Cardiac muscle cell (in vitro differentiated cells and primary cell): ENCODE measurements at regions not wholly inside any gene's neighbourhood (a gene's known extent, or its start where the extent isn't known, plus 50 kb on each side); places are given as distances from the start of the nearest gene placed in this dataset.

Experiments
- DNase-seq, 2 donors: peaks; one replicate each; pipeline versions ENCODE4 v3.0.0 to v3.0.0-alpha.2; 2010 to 2017; ENCODE audit warnings: low read depth in 1 of 2, low spot score in 1 of 2
- H3K27ac ChIP-seq: fragments of 200-600 bp; sonication (generic); 2 replicates; pipeline ENCODE4 v1.5.1; 2016
- H3K27me3 ChIP-seq: fragments of 200-600 bp; sonication (generic); 2 replicates; pipeline ENCODE4 v1.6.0; 2016; ENCODE audit warnings: control low read depth
- H3K36me3 ChIP-seq: fragments of 200-600 bp; sonication (generic); 2 replicates; pipeline ENCODE4 v1.5.1; 2016; ENCODE audit warnings: control low read depth
- H3K4me1 ChIP-seq: fragments of 200-600 bp; sonication (generic); 2 replicates; pipeline ENCODE4 v1.8.1; 2017; ENCODE audit warnings: low read depth, mild to moderate bottlenecking, mixed run types
- H3K4me3 ChIP-seq: fragments of 200-600 bp; sonication (generic); 2 replicates; pipeline ENCODE4 v1.5.1; 2016; ENCODE audit warnings: mild to moderate bottlenecking
- H3K9me3 ChIP-seq: fragments of 200-600 bp; sonication (generic); 2 replicates; pipeline ENCODE4 v1.5.1; 2017; ENCODE audit warnings: low read depth, mild to moderate bottlenecking, control low read depth
- CTCF ChIP-seq: IDR thresholded peaks from 2 replicates; pipeline ENCODE4 v1.5.1; 2012; ENCODE audit warnings: low read depth, mild to moderate bottlenecking, low read length

DNA sequence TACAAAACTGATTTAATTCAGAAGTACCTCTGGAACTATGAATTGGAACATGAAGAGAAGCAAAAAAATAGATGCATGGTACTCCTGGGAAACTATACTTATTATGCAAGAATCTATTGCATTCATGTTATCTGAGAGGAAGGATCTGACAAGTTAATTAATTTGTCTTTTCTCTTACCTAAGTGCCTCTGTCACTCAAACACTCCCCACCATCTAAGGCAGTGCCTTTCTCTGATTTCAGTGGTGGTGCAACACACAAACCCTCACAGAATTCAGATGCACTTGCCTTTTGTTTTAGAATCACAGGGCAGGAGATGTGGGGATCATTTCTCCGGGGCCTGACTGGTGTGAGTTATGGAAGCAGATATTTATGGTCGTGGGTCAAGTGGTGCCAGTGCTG is 52.5 kb upstream of the C9orf72 start:
- no peak for DNase-seq
- H3K4me3 ChIP-seq = no peak overlapping the region
- TF ChIP-seq CTCF = no peak
- no peaks in the 10 kb centered on the region for H3K36me3 ChIP-seq
- no peaks in the 10 kb centered on the region for H3K27me3 ChIP-seq
- H3K4me1 ChIP-seq = no peaks in the 10 kb centered on the region
- no peaks in the 10 kb centered on the region for H3K9me3 ChIP-seq
- H3K27ac ChIP-seq = no peak overlapping the region

DNA sequence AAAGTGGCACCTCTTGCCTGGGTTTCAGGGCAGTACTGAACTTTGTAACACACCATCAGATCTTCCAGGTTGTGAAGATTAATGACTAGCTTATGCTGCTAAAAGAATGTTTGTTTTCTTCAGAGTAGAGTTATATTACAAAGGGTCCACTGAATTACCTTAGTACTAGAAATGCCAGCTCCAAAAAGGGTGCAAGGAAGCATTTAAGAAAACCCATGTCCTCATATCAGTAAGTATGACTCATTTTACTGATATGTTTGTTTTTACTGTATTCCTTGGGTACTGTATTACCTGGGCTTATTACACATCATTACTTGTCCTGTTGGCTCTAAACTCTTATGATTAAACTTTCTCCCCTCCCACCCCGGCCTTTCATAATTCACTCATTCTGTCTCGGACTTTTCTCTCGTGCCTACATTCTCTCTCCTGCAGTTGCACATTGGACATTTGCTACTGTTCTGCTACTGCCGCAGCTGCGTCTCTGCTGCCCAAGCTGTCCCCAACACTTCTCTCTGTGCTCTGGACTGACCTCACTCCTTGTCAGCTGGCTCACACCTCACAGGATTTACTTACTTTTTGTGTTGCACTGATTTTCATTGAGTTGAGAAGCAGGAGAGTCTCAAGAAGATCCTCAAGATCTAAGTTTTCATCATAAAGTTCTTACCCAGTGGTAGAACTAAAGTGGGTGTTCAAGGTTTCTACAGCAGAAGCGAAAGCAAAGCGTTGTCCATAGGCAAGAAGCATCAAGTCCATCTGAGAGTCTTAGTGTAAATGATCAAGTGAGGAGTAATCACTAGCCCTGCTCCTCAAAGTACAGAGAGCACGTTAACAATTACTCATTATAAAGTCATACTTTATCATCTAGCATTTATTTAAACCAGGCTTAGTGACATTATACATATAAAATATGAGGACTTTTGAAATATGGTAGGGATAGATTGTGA is 53.2 kb upstream of the C9orf72 start:
- H3K27me3 ChIP-seq = no peaks in the 10 kb centered on the region
- H3K36me3 ChIP-seq = no peaks in the 10 kb centered on the region
- no peak overlapping the region for H3K27ac ChIP-seq
- no peak overlapping the region for H3K4me3 ChIP-seq
- H3K4me1 ChIP-seq = no peaks in the 10 kb centered on the region
- no peaks in the 10 kb centered on the region for H3K9me3 ChIP-seq
- no peak for DNase-seq
- no peak for TF ChIP-seq CTCF

- no peak for TF ChIP-seq CTCF
- H3K27ac ChIP-seq = no peak overlapping the region
- no peak overlapping the region for H3K4me3 ChIP-seq
- DNase-seq = peak in 1 of 2 donors; percentile 10
- H3K27me3 ChIP-seq = no peaks in the 10 kb centered on the region
- no peaks in the 10 kb centered on the region for H3K36me3 ChIP-seq
- H3K4me1 ChIP-seq = no peaks in the 10 kb centered on the region
- no peaks in the 10 kb centered on the region for H3K9me3 ChIP-seq
Measured at GRCh38 chr9:27627188-27627564, 53.9 kb upstream of the C9orf72 start.

DNA sequence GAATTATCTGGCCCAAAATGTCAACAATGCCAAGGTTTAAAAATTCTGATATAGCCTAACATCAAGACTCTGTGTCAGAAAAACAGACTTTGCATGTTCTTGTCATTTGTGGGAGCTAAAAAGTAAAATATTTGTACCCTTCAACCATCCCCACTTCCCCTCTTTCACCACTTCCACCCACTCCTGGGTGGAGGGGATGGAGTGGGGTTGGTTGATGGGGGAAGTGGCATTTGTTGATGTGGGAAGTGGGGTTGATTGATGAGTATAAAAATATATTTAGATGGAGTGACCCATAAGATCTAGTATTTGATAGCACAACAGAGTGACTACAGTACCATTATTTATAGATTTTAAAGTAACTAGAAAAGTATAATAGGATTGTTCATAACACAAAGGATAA is 55.0 kb upstream of the C9orf72 start:
- no peaks in the 10 kb centered on the region for H3K4me1 ChIP-seq
- no peaks in the 10 kb centered on the region for H3K27me3 ChIP-seq
- no peak overlapping the region for H3K4me3 ChIP-seq
- TF ChIP-seq CTCF = no peak
- no peaks in the 10 kb centered on the region for H3K36me3 ChIP-seq
- no peak overlapping the region for H3K27ac ChIP-seq
- H3K9me3 ChIP-seq = no peaks in the 10 kb centered on the region
- DNase-seq = no peak

- no peak for DNase-seq
- Histone ChIP-seq H3K27ac (no peak overlapping the region), H3K9me3 (no peaks in the 10 kb centered on the region), H3K4me1 (no peaks in the 10 kb centered on the region), H3K36me3 (no peaks in the 10 kb centered on the region), H3K27me3 (no peaks in the 10 kb centered on the region), H3K4me3 (no peak overlapping the region)
- no peak for TF ChIP-seq CTCF
Measured at GRCh38 chr9:27629425-27629824, 56.1 kb upstream of the C9orf72 start.
